Heart right ventricle (tissue), 16 donors: ENCODE measurements at regions not wholly inside any gene's neighbourhood (a gene's known extent, or its start where the extent isn't known, plus 50 kb on each side); places are given as distances from the start of the nearest gene placed in this dataset.
"Not testable (repeated sequence)": the region's sequence is repeated elsewhere in the genome, so short reads cannot be mapped to it uniquely, and the experiment has no call there.

Source experiments
- ATAC-seq, 8 donors: fragments of 200-7000 bp; cut with Tn5 transposase; one replicate each; pipeline ENCODE4 v1.9.1; 2020; ENCODE audit warnings: mild to moderate bottlenecking in 8 of 8, moderate library complexity in 8 of 8, moderate number of reproducible peaks in 1 of 8
- DNase-seq, 2 donors: peaks; one replicate each; pipeline ENCODE4 v3.0.0-alpha.2; 2020
- H3K27ac ChIP-seq, 10 donors: fragments of 200-600 bp; sonication (generic) in 2 of 10; one replicate each; pipeline versions ENCODE4 v1.5.0 to v1.8.0; 2020 to 2022; ENCODE audit warnings: mild to moderate bottlenecking in 3 of 10
- H3K27me3 ChIP-seq, 7 donors: fragments of 200-600 bp; one replicate each; pipeline ENCODE4 v1.8.0; 2021 to 2022; ENCODE audit warnings: mild to moderate bottlenecking in 2 of 7
- H3K36me3 ChIP-seq, 9 donors: fragments of 200-600 bp; sonication (generic) in 1 of 9; one replicate each; pipeline versions ENCODE4 v1.5.0 to v1.8.0; 2020 to 2022; ENCODE audit warnings: mild to moderate bottlenecking in 2 of 9
- H3K4me1 ChIP-seq, 9 donors: fragments of 200-600 bp; sonication (generic) in 1 of 9; one replicate each; pipeline versions ENCODE4 v1.5.0 to v1.8.0; 2020 to 2022; ENCODE audit warnings: mild to moderate bottlenecking in 4 of 9
- H3K4me3 ChIP-seq, 10 donors: fragments of 200-600 bp; sonication (generic) in 2 of 10; one replicate each; pipeline versions ENCODE4 v1.5.0 to v1.8.0; 2020 to 2022; ENCODE audit warnings: mild to moderate bottlenecking in 7 of 10, moderate library complexity in 2 of 10
- H3K9me3 ChIP-seq, 11 donors: fragments of 200-600 bp in 10 of 11; sonication (generic) in 2 of 11; one replicate each; pipeline versions ENCODE4 v1.5.0 to v1.8.0; 2013 to 2022; ENCODE audit warnings: mild to moderate bottlenecking in 2 of 11, control low read depth in 1 of 11, moderate library complexity in 1 of 11
- CTCF ChIP-seq, 9 donors: fragments of 200-600 bp; sonication (generic) in 2 of 9; IDR thresholded peaks; one replicate each; pipeline versions ENCODE4 v1.5.0 to v1.8.0; 2021 to 2022; ENCODE audit warnings: antibody characterized with exemption in 9 of 9, mild to moderate bottlenecking in 5 of 9, moderate library complexity in 1 of 9
- WGBS, 2 donors: extraction: QIAGEN DNeasy Blood & Tissue Kit; methylation state at CpG; one replicate each; pipeline ENCODE4 v1.1.7; 2013; ENCODE audit warnings: inconsistent platforms in 1 of 2; 5-methylcytosine and 5-hydroxymethylcytosine counted together
- intact Hi-C, 10 donors: fragments of 100-400 bp; cut with DNase I; formaldehyde crosslinking; loops; one replicate each; pipeline versions ENCODE4 v1.11.1 to v1.14.2; 2022
- donor health status: Arrhythmogenic right ventricular cardiomyopathy.
- donor health status: ischemic (EF 13 %, LVEDD 7.1; RV severe dilation, severe dysfunction).
- donor health status: healthy with polysubstance abuse.
- donor health status: DM: no; HTN: yes; CAD: no.
- donor health status: DM: no; HTN: no; CAD: no.
- donor health status: ischemic (EF 25% LVEDD 6.9; RV normal size, moderate dysfunction).
- donor health status: ischemic (EF 25% LVEDD 5.7; RV mildly dilated, moderate dysfunction).
- donor health status: healthy.
- donor health status: DM: yes; HTN: yes; CAD: no.
- donor health status: Ischemic cardiomyopathy.
- donor health status: ischemic (EF 35%, LVEDD 5.7; RV mildly dilated, moderate dysfunction).
- donor health status: nonischemic (EF 11% LVEDD 7.7; RV severe dilation, severe dysfunction).
- donor health status: DM: yes; HTN: yes; CAD: no.
- donor health status: PGD.
- donor health status: ischemic (EF 29% LVEDD 5.4; RV normal size, mild dysfunction).
- donor health status: nonischemic (EF 23%, LVEDD 6.1; RV moderate dilation, normal function).

GRCh38 chr5:5739490-5739945, 317.0 kb downstream of the ICE1 start:
- H3K36me3 ChIP-seq: no peaks in the 10 kb centered on the region
- ATAC-seq (no peak), DNase-seq (no peak)
- H3K4me1 ChIP-seq: no peaks in the 10 kb centered on the region
- intact Hi-C loops: no loop called here
- no peaks in the 10 kb centered on the region for H3K27me3 ChIP-seq
- no peak overlapping the region for H3K4me3 ChIP-seq
- H3K27ac ChIP-seq: no peak overlapping the region
- WGBS, 2 donors: 80 to 83% methylated on average over 3 of the region's 3 CpGs
- H3K9me3 ChIP-seq: peaks cover 0 to 19% (median 12%) of the 10 kb centered on the region in 11 donors
- no peak for TF ChIP-seq CTCF (IDR thresholded peaks at IDR 0.05)

GRCh38 chr5:5738797-5739489, 316.5 kb downstream of the ICE1 start:
- no peak overlapping the region for H3K4me3 ChIP-seq
- DNase-seq (no peak), ATAC-seq (no peak)
- no peak overlapping the region for H3K27ac ChIP-seq
- H3K36me3 ChIP-seq: no peaks in the 10 kb centered on the region
- intact Hi-C loops: no loop called here
- no peaks in the 10 kb centered on the region for H3K27me3 ChIP-seq
- peaks cover 0 to 15% (median 9%) of the 10 kb centered on the region in 11 donors for H3K9me3 ChIP-seq
- H3K4me1 ChIP-seq: no peaks in the 10 kb centered on the region
- no peak for TF ChIP-seq CTCF (IDR thresholded peaks at IDR 0.05)
- 56 to 69% methylated on average over 2 of the region's 2 CpGs for WGBS, 2 donors

- intact Hi-C loops: no loop called here
Observed at GRCh38 chr5:5736007-5736406, 313.5 kb downstream of the ICE1 start.

GRCh38 chr5:5733058-5733457, 310.6 kb downstream of the ICE1 start:
- intact Hi-C loops, H3K9me3 ChIP-seq: not testable (repeated sequence)
- 73 to 74% methylated on average over 2 of the region's 2 CpGs for WGBS, 2 donors

More at GRCh38 chr5:5736007-5736406, 313.5 kb downstream of the ICE1 start:
- Histone ChIP-seq H3K4me1 (no peaks in the 10 kb centered on the region), H3K9me3 (peaks cover 0 to 8% (median 0%) of the 10 kb centered on the region in 11 donors), H3K36me3 (no peaks in the 10 kb centered on the region), H3K27ac (no peak overlapping the region), H3K4me3 (no peak overlapping the region), H3K27me3 (no peaks in the 10 kb centered on the region)
- DNase-seq: no peak
- 51 to 58% methylated on average over 2 of the region's 2 CpGs for WGBS, 2 donors
- TF ChIP-seq CTCF (IDR thresholded peaks at IDR 0.05): no peak
- ATAC-seq: no peak

GRCh38 chr5:5726401-5726800, 303.9 kb downstream of the ICE1 start:
- ATAC-seq: no peak
- intact Hi-C loops: no loop called here

More at GRCh38 chr5:5733058-5733457, 310.6 kb downstream of the ICE1 start:
- not testable (repeated sequence) for DNase-seq, H3K36me3 ChIP-seq, H3K27me3 ChIP-seq, H3K27ac ChIP-seq, ATAC-seq, H3K4me3 ChIP-seq, H3K4me1 ChIP-seq

More at GRCh38 chr5:5726401-5726800, 303.9 kb downstream of the ICE1 start:
- peaks cover 0 to 2% (median 0%) of the 10 kb centered on the region in 7 donors for H3K27me3 ChIP-seq
- no peak overlapping the region for H3K27ac ChIP-seq
- H3K9me3 ChIP-seq: no peaks in the 10 kb centered on the region
- H3K36me3 ChIP-seq: no peaks in the 10 kb centered on the region
- WGBS, 2 donors: 73% methylated on average over 6 of the region's 6 CpGs
- no peak for DNase-seq
- TF ChIP-seq CTCF (IDR thresholded peaks at IDR 0.05): no peak
- H3K4me3 ChIP-seq: no peak overlapping the region
- no peaks in the 10 kb centered on the region for H3K4me1 ChIP-seq
